Motor neuron (in vitro differentiated cells): ENCODE measurements at regions not wholly inside any gene's neighbourhood (a gene's known extent, or its start where the extent isn't known, plus 50 kb on each side); places are given as distances from the start of the nearest gene placed in this dataset.
"Not testable (repeated sequence)": the region's sequence is repeated elsewhere in the genome, so short reads cannot be mapped to it uniquely, and the experiment has no call there.

Experiments
- ATAC-seq, 8 experiments: fragments of 200-7000 bp; cut with Tn5 transposase; replicated peaks in 6 of 8; 2 replicates each; pipeline ENCODE4 v1.8.0; 2021; ENCODE audit warnings: mild to moderate bottlenecking in 8 of 8, moderate library complexity in 8 of 8
- H3K27ac ChIP-seq, 2 donors: fragments of 250-450 bp; sonication (Bioruptor Pico); 2 replicates each; pipeline ENCODE4 v1.9.0; 2021; ENCODE audit warnings: antibody characterized with exemption in 2 of 2, mild to moderate bottlenecking in 2 of 2, moderate library complexity in 1 of 2
- H3K4me1 ChIP-seq, 2 donors: fragments of 250-450 bp; sonication (Bioruptor Pico); replicated peaks in 1 of 2; 2 replicates each; pipeline ENCODE4 v1.6.1; 2021; ENCODE audit warnings: antibody characterized with exemption in 2 of 2, mild to moderate bottlenecking in 2 of 2, moderate library complexity in 1 of 2
- H3K4me3 ChIP-seq, 5 donors: fragments of 250-450 bp; sonication (Bioruptor Pico); 2 replicates each; pipeline ENCODE4 v1.9.0; 2021; ENCODE audit warnings: antibody characterized with exemption in 5 of 5, mild to moderate bottlenecking in 5 of 5, moderate library complexity in 4 of 5
- WGBS, 10 experiments: fragments of 450-650 bp; shearing (Covaris generic); methylation state at CpG; one replicate each; pipeline ENCODE4 v1.0.0; 2022; 5-methylcytosine and 5-hydroxymethylcytosine counted together
- in situ Hi-C, 9 experiments: fragments of 400-800 bp; cut with MboI; loops; one replicate each; pipeline ENCODE4 v1.15.0; 2021; ENCODE audit warnings: low sequenced_read_pairs in 9 of 9, low pct_unique_long_range_greater_than_20kb in 2 of 9; ENCODE audit not compliant: unreplicated experiment in 9 of 9

DNA sequence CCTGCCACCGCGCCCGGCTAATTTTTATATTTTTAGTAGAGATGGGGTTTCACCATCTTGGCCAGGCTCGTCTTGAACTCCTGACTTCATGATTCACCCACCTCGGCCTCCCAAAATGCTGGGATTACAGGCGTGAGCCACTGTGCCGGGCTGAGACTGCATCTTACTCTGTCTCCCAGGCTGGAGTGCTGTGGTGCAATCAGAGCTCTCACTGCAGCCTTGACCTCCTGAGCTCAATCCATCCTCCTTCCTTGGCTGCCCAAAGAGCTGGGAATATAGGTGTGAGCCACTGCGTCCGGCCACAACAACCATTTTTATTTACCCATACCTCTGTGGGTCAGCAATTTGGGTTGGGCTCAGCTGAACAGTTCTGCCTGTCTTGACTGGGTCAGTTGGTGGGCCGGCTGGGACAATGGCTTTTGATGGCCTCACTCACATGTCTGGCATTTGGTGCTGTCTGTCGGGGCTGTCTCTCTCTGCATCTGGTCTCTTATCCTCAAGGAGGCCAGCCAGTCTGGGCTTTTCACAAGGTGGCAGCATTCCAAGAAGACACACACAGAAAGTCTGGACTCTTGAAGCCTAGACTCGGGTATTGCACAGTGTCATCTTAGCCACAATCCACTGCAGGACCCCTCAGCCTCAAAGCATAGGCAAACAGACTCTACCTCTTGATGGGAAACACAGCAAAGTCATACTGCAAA, 116.8 kb upstream of the GATA6 start:
- no peak for ATAC-seq
- 60 to 100% (median 80%) methylated on average over 1 to 6 of the region's 12 CpGs; no CpG with 5 or more reads in 3 of the 10 experiments for WGBS, 10 experiments
- no peaks in the 10 kb centered on the region for H3K4me1 ChIP-seq
- no peak overlapping the region for H3K27ac ChIP-seq
- in situ Hi-C loops: no loop called here
- H3K4me3 ChIP-seq: no peak overlapping the region

DNA sequence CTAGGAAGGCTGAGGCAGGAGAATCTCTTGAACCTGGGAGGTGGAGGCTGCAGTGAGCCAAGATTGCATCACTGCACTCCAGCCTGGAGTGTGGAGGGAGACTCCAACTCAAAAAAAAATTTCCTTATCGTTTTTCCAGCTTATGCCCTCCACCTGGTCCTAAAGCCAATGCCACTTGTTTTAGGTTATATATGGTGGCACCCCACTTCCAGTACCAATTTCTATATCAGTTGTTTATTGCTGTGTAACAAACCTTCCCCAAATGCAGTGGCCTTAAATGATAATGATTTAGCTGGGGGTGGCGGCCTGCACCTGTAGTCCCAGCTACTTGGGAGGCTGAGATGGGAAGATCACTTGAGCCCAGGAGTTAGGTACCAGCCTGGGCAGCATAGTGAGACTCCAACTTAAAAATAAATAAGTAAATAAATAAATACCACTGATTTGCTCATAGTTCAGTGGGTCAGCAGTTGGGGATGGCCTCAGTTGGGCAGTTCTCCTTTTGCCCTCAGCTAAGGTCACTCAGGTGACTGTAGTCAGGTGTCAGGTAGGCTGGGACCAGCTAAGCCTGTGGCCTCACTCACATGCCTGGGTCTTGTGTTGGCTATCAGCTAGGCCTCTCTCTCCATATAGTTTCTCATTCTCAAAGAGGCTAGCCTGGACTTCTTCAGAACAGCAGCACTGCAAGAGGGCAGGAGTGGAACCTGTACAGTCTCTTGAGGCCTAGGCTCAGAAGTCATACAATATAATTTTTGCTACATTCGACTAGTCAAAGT, 113.7 kb upstream of the GATA6 start:
- no peak overlapping the region for H3K4me3 ChIP-seq
- WGBS, 10 experiments: 0 to 100% (median 81%) methylated on average over 1 to 3 of the region's 3 CpGs; no CpG with 5 or more reads in 1 of the 10 experiments
- H3K27ac ChIP-seq: no peak overlapping the region
- no peak for ATAC-seq
- H3K4me1 ChIP-seq: no peaks in the 10 kb centered on the region
- in situ Hi-C loops: no loop called here

DNA sequence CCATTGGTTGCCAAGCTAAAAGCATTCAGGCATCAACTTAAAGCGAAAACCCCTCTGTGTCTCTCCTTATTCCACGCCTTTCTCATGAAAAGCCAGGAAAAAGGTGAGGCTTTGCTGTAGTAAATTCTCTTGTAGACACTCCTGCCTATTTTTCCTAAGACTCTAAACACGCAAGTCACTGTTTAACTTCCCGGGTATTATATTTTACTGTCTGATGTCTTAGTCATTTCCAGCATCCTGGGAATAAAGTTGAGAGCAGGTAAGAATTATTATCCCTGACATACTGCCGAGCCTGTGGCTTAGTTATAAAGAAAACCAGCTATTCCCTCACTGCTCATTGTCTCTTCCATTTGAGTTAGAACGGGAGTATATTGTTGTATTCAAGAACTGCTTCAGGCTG, 112.4 kb upstream of the GATA6 start:
- no peak overlapping the region for H3K27ac ChIP-seq
- in situ Hi-C loops: no loop called here
- no peaks in the 10 kb centered on the region for H3K4me1 ChIP-seq
- H3K4me3 ChIP-seq: no peak overlapping the region
- 0 to 84% (median 72%) methylated on average over 1 to 6 of the region's 6 CpGs; no CpG with 5 or more reads in 2 of the 10 experiments for WGBS, 10 experiments
- ATAC-seq: peak in 1 of 8 experiments; percentile 24

DNA sequence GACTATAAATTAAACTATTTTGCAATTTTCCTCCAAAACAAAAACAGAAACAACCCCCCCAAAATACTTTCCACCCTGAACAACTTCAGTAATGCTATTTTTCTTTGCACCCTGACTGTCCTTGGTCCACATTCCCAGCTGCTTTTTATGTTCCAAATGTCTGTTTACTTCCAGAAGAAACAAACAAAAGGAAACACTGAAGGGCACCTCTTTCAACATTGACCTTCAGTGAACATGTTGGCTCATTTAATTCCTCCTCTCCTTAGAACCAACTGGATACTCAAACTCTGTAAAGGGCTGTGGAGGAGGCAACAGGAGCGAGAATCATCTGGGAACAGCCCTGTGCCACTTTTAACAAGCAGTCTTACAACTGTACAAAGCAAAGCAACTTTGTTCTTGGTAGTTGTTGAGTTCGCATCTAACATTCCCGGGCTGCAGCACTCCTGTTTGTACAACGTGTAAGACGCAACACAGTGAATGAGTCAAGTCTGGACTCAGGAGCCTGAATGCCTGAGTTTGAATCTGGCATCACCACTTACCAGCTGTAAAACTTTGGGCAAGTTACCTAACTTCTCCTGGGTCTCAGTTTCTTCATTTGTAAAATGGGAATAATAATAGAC, 111.4 kb upstream of the GATA6 start:
- WGBS, 10 experiments: 0 to 90% (median 73%) methylated on average over 1 to 5 of the region's 5 CpGs; no CpG with 5 or more reads in 4 of the 10 experiments
- H3K4me3 ChIP-seq: no peak overlapping the region
- no peaks in the 10 kb centered on the region for H3K4me1 ChIP-seq
- no peak overlapping the region for H3K27ac ChIP-seq
- no peak for ATAC-seq
- in situ Hi-C loops: no loop called here

DNA sequence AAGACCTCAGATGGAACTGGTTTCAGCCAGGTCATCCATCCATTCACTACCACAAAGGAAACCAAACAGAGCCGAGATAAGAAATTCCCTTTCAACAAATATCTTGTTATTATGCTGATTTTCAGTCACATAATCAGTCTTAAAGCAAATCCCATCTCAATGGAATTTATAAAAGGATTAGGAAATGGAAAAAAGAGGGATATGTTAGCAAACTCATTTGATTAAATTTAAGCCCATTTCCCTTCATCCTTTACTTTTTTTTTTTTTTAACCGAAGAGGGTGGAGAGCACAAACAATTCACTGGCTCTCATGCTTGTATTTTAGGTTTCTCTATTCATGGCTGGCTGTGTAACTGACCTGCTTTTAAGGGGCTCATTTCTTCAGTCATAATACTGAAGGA, 109.0 kb upstream of the GATA6 start:
- Histone ChIP-seq H3K4me1 (no peaks in the 10 kb centered on the region), H3K27ac (no peak overlapping the region), H3K4me3 (no peak overlapping the region)
- in situ Hi-C loops: no loop called here
- ATAC-seq: no peak
- 17 to 66% (median 39%) methylated on average over 1 to 2 of the region's 2 CpGs; no CpG with 5 or more reads in 1 of the 10 experiments for WGBS, 10 experiments

DNA sequence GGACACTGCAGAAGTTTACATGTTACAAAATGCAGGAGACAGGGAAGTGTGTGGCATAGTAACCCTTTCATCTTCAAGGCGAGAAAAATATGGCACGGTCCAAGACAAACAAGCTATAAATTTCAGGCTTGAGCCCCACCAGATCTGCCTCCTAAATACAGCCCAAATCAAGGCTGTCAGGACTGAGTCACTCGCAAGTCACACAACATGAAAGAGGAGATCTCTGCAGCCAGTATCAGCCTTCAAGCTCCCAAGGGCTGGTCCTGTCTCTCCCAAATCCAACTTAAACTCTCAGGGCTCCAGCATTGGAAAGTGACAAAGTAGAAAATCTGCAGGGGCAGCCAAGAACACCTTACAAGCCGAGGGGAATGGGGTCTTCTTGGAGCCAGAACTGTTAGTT, 106.3 kb upstream of the GATA6 start:
- Histone ChIP-seq H3K4me3 (no peak overlapping the region), H3K27ac (no peak overlapping the region), H3K4me1 (no peaks in the 10 kb centered on the region)
- ATAC-seq: no peak
- in situ Hi-C loops: no loop called here
- WGBS, 10 experiments: 6 to 93% (median 50%) methylated on average over 1 to 4 of the region's 4 CpGs; no CpG with 5 or more reads in 2 of the 10 experiments

DNA sequence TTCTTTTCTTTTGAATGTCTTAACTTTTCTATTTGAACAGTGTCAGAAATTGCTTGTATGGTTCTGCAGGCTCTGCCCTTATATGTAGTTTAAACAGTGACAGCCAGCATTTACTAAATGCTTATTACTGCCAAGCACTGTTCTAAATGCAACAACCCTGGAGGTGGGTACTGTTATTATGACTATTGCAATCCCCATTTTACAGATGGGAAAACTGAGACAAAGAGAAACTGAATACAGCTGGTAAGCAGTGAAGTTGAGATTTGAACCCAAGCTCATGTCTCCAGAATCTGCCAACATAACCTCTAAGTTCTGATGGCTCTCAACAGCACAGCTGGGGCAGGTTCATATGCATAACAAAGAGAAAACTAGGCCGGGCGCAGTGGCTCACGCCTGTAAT, 105.7 kb upstream of the GATA6 start:
- 10 to 60% methylated on average over 1 to 3 of the region's 3 CpGs; no CpG with 5 or more reads in 8 of the 10 experiments for WGBS, 10 experiments
- no peak overlapping the region for H3K4me3 ChIP-seq
- in situ Hi-C loops: no loop called here
- no peak overlapping the region for H3K27ac ChIP-seq
- H3K4me1 ChIP-seq: no peaks in the 10 kb centered on the region
- no peak for ATAC-seq

DNA sequence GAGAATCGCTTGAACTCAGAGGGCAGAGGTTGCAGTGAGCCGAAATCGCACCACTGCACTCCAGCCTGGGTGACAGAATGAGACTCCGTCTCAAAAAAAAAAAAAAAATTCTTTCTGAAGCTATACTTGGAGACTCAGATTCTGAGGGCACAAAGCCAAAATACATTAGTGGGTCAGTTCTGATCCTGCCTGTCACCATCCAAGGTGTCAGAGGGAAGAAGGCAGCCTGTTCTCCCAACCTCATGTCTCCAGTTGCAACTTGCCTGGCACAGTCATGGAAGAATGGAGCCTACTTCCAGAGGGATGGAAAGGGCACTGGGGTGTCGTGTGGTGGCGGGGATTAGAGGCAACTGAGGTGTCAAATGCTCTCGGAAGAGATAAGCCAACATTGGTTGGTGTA, 104.8 kb upstream of the GATA6 start:
- Histone ChIP-seq H3K4me1 (no peaks in the 10 kb centered on the region), H3K27ac (no peak overlapping the region), H3K4me3 (no peak overlapping the region)
- in situ Hi-C loops: no loop called here
- 20 to 100% (median 74%) methylated on average over 1 to 4 of the region's 7 CpGs; no CpG with 5 or more reads in 3 of the 10 experiments for WGBS, 10 experiments
- ATAC-seq: no peak

DNA sequence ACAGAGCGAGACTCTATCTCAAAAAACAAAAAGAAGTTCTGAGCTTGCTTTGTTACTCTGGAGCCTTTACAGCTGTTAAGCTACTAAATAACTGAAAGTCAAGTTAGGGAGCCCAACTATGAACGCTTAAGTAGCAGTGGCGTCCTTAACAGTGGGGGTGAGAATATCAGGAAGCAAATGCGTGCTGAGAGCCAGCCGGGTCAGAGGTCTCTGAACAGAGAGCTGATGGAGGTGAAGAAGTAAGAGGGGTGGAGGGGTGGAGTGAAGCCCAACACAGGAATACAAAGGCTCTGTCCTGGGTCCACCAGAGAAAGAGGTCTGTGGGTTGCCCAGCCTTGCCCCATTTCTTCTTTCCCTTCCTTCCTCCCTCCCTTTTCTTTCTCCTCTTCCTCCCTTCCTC, 104.1 kb upstream of the GATA6 start:
- in situ Hi-C loops: no loop called here

DNA sequence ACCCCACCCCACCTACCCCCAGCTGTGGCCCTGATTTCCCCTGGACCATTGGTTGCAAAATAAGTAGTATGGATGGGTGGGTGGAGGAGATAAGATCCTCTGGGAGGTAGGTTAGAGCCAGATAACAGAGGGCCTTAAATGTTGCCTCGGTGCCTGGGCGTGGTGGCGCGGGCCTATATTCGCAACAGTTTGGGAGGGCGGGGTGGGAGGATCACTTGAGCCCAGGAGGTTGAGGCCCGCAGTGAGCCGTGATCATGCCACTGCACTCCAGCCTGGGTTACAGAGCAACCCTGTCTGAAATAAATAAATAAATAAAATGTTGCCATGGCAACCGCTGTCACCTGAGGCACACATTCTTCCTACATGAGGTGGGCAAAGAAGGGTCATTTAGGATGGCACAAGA, 103.3 kb upstream of the GATA6 start:
- Histone ChIP-seq H3K27ac (no peak overlapping the region), H3K4me3 (no peak overlapping the region), H3K4me1 (no peaks in the 10 kb centered on the region)
- no peak for ATAC-seq
- WGBS, 10 experiments: 20 to 100% (median 90%) methylated on average over 1 of the region's 9 CpGs; no CpG with 5 or more reads in 6 of the 10 experiments
- in situ Hi-C loops: no loop called here

More for the DNA sequence above, 104.1 kb upstream of the GATA6 start:
- Histone ChIP-seq H3K27ac (no peak overlapping the region), H3K4me3 (no peak overlapping the region), H3K4me1 (no peaks in the 10 kb centered on the region)
- ATAC-seq: no peak
- WGBS, 10 experiments: 26 to 91% (median 79%) methylated on average over 1 to 5 of the region's 5 CpGs; no CpG with 5 or more reads in 3 of the 10 experiments

DNA sequence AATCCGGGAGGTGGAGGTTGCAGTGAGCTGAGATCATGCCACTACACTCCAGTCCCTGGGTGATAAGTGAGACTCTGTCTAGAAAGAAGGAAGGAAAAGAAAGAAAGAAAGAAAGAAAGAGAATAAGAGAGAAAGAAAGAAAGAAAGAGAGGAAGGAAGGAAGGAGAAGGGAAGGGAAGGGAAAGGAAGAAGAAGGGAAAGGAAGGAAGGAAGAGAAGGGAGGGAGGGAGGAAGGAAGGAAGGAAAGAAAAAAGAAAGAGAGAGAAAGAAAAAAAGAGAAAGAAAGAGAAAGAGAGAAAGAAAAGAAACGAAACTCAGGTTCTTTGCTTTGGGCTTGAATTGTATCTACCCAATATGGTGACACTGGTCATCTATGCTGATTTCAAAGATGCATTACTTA, 102.3 kb upstream of the GATA6 start:
- WGBS, 10 experiments: 23 to 100% (median 88%) methylated on average over 1 to 2 of the region's 2 CpGs
- Histone ChIP-seq H3K4me3 (no peak overlapping the region), H3K4me1 (no peaks in the 10 kb centered on the region), H3K27ac (no peak overlapping the region)
- no peak for ATAC-seq
- in situ Hi-C loops: no loop called here

DNA sequence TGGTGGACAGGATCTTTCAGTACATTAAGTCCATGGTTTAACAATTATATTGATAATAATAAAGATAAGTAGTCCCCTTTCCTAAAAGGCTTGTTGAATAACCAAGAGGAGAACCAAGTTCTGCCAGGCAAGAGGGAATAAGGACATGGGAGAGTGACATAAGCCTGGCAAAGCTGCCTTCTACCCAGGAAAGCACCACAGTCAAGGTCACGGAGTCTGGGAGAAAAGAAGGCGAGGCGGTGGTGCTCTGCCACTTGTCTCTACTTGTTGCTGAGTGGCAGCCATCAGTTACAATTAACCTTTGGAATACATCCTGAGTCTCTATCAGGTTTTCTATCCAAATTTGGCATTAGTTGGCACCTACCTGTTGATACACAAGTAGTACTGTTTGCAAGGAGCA, 101.7 kb upstream of the GATA6 start:
- Histone ChIP-seq H3K4me3 (no peak overlapping the region), H3K4me1 (no peaks in the 10 kb centered on the region), H3K27ac (no peak overlapping the region)
- 84 to 100% (median 87%) methylated on average over 1 to 3 of the region's 3 CpGs; no CpG with 5 or more reads in 5 of the 10 experiments for WGBS, 10 experiments
- in situ Hi-C loops: no loop called here
- no peak for ATAC-seq

DNA sequence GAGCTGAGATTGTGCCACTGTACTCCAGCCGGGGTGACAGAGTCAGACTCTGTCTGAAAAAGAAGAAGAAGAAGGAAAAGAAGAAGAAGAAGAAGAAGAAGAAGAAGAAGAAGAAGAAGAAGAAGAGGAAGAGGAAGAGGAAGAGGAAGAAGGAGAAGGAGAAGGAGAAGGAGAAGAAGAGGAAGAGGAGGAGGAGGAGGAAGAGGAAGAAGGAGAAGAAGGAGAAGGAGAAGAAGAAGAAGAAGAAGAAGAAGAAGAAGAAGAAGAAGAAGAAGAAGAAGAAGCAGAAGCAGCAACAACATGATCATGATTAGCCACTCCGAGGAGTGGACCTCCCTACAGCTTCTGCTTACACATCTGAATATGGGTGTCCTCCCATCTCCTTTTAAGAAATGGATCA, 100.6 kb upstream of the GATA6 start:
- H3K27ac ChIP-seq, in situ Hi-C loops, H3K4me1 ChIP-seq, H3K4me3 ChIP-seq: not testable (repeated sequence)
- 21 to 93% (median 33%) methylated on average over 1 to 2 of the region's 2 CpGs; no CpG with 5 or more reads in 5 of the 10 experiments for WGBS, 10 experiments
- peak in 1 of 8 experiments; percentile 33 for ATAC-seq
